NCI-H2029 treated with DMSO at 0.1 percent for 48 hours (cell line): ENCODE measurements at regions not wholly inside any gene's neighbourhood (a gene's known extent, or its start where the extent isn't known, plus 50 kb on each side); places are given as distances from the start of the nearest gene placed in this dataset.

Experiments
- DNase-seq: peaks from one replicate; lab custom pipeline; 2025; lab: John Stamatoyannopoulos, UW

DNA sequence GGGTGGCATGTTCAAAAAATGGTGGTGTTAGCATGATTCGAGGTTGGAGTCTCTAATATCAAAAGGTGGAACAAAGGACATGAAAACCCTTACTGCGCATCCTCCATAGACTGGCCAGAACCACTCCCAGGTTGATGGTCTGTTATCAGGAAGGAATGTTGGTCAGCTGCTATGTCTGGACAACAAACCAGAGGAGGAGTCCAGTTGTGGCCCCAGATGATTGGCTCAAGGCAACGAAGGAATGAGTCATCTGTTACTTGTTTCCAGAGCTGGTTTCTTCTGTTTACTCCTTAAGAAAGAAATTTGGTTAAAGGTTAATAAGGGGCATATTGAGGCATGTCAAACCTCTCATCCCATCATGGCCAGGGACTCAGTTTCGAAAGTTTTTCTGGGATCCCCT lies 56.8 kb upstream of the GRIA4 start:
- no peak for DNase-seq

DNA sequence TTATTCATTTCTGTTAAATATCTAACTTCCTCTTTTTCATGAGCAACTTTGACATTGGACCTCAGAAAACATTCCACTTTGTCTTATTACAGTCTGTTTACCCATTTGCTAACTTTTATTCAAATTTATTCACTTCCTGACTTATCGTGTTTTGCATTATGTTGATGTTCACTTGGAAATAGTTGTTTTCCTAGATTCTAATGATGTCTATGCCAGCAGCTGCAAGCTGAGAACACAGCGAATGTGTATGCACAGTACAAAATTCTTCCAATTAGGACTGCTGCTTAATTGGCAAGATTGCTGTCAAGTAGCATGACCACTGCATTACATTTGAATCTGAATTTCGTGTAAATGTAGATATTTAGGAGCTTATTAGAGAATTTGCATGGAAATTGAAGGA lies 61.5 kb upstream of the GRIA4 start:
- no peak for DNase-seq

DNA sequence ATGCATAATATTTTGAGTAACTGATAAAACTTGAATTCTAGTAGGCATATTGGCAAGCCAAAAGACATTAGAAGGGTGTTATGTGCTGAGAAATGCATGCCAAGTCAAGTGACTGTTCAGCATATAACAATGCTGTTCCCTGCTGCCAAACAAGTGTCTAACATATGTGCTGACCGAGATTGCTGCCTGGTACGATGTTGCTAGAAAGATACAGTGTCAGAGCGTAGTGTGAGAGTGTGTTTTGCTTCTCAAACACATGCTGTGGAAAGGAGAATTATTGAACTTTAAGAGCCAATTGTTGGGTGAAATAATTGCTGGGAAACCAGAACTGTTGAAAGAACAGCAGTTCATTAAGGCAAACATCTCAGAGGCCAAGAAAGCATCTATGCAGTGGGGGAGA lies 71.3 kb upstream of the GRIA4 start:
- DNase-seq, result no peak

DNA sequence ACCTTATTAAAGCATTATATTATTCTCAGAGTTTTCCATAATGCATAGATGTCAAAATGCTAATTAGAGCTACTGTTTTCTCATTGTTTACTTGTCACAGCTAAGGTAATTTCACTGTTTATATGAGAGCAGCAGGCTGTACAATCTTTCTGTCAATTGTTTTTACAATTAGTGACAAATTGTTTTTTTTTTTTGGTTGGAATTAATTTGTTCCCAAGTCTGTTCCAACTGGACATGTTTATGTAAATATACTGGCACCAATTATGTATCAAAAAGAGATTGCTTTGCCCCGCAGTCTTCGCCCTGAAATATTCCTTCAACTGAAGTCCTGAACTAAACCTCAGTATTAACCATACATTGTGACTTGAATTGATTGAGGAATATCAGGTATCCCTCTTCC lies 72.3 kb upstream of the GRIA4 start:
- no peak for DNase-seq

DNA sequence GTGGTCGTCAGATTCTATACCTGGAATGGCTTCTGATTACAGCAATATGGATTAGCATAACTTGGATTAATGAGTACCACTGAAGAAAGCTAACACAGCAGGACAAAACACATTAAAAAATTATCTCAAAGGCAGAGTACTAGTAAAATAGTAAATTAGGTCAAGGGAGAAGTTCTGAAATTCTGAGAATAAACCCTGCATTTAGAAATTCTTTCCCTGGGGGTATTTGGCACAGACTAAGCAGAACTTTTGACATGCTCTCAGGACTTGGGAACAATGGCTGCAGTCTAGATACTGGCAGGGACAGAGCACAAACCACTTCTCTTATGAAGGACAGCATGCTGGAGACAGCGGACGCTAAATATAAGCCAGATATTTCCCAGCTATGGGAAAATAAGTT lies 85.6 kb upstream of the GRIA4 start:
- no peak for DNase-seq

DNA sequence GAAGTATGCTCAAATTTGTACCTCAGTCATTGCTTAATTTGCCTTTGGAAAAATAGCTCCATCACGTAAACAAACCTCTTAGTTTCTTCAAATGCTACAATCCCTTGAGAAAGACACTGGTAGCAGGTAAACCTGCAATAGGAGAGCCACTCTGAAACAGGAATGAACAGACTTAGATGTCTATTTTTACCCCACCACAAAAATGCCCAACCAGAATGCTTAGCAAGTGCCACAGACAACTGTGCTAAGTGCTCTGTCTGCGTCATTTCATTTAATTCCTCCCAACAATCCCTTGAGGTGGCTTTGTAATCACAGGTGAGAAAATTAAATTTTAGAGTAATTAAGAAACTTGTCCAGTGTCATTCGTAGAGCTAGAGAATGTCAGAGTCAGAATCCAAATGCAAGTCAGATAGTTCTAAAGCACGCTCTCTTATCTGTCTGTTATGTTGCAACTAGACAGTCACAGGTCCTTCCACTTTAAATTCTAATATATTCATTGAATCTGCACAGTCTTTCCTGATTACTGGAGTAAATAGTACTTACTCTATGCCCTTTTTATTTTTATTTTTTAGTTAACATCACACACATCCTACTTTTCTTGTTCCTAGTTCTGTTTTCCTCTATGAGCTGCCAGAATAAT lies 89.0 kb upstream of the GRIA4 start:
- no peak for DNase-seq

DNA sequence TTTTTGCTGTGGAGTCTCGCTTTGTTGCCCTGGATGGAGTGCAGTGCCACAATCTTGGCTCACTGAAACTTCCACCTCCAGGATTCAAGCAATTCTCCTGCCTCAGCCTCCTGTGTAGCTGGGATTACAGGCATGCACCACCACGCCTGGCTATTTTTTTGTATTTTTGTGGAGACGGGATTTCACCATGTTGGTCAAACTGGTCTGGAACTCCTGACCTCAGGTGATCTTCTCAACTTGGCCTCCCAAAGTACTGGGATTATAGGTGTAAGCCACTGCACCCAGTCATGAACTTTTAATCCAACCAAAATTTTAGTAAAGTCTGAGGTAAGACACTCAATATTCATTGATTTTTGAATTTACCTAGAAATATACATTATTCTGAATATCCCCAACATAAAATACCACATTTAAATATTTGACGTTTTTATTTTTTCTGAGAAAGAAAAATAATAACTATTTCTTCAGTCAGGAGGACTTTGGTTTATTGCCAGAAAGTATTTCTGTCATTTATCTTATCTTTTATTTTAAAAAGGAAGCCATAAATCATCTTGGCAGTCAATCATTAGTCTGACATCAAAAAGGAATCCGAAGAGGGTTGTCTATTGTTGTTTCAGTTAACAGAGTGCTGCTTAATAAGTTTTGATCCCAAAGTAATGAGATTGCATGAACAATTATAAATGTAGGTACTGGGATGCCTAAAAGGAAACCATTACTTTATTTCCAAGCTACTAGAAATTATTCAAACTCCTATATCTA lies 102.2 kb upstream of the GRIA4 start:
- no peak for DNase-seq

DNA sequence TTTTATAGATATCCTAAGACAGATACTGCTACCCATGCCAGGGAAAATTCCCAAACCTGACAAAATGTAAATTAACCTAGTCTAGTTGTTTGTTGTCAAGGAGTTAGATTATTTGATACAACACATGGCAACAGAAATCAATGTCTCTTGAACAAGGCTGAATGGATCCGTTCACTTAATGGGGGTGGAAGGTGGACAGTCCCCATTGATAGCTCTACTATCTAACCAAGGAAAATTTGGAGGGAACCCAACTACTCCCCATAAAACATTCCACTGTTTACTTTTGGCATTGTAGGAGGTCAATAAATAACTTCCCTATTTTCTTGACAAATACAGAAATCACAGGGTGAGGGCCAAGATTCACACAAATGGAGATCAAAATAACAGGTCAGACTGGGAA lies 117.9 kb upstream of the GRIA4 start:
- no peak for DNase-seq

DNA sequence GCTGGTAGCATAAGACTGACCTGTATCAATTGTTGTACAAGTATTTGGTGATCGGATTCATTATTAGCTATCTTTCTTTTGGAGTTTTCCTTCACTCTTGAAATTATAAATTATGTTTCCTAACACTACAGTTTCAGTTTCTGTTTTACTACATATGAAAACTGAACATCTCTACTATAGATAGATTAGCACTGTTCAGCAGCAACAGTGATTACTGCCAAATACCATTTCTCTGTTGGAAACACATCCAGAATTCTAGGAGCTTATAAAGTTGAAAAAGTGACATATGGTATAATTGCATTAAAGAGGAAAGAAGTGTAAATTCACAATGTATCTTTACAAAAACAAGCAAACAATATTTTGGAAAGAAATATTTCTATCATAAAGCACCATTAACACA lies 118.5 kb upstream of the GRIA4 start:
- no peak for DNase-seq

DNA sequence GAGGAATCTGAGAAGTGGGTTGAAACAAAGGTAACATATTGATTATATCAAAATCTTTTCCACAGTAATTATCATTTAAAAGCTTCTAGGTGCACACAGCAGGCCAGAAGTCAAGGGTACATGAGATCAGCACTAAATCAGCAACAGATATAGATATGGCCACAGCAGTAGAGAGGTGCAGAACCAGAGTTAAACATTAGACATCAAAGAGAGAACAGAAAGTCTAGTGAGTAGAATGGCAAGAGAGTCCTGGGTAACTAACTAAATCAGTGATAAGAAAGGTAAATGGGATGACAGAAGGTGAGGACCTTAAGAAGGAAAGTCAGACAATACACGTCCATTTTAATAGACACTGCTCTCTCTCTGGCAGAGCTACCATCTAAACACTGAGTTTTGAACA lies 119.5 kb upstream of the GRIA4 start:
- no peak for DNase-seq

DNA sequence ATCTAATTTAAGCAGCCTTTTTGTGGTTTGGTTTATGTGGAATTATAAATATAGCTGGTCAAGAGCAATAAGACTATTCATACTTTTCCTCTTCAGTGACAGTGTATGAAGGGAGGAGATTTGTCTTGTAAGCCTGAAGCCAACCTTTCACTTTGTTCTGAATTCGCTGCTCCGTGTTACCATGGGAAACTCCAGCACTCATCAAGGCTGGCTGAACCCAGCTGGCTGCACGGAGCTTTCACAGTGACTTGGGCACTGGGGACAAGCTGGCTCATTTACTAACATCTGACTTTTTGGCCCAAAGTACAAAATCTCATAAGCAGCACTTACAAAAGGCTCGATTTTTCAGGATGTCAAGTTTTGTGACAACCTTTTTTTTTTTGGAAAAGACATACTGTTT lies 120.4 kb upstream of the GRIA4 start:
- no peak for DNase-seq

DNA sequence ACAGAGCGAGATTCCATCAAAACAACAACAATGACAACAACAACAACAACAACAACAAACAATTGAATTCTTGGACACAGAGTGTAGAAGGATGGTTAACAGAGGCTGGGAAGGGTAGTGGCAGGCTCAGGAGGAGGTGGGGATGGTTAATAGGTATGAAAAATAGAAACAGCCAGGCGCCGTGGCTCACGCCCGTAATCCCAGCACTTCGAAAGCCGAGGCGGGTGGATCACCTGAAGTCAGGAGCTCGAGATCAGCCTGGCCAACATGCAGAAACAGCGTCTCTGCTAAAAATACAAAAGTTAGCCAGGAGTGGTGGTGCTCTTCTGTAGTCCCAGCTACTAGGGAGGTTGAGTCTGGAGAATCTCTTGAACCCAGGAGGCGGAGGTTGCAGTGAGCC lies 122.9 kb upstream of the GRIA4 start:
- DNase-seq, result no peak

DNA sequence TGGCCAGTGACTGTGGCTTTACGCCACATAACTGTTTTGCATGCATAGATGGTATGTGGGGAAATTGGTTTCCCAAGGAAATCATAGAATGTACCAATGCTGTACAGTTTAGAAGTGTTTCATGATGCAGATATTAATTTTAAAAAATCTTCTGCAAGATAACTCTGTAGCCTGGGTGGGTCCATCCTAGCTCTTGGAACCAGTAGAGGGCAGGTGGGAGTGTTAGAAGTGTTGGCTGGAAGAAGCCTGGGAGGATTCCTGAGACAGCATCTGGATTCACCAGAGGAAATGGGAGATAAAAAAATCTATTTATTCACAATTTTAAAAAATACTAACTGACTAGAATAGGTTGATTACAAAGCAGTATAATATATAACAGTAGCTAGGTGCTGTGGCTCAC lies 139.9 kb upstream of the GRIA4 start:
- no peak for DNase-seq

DNA sequence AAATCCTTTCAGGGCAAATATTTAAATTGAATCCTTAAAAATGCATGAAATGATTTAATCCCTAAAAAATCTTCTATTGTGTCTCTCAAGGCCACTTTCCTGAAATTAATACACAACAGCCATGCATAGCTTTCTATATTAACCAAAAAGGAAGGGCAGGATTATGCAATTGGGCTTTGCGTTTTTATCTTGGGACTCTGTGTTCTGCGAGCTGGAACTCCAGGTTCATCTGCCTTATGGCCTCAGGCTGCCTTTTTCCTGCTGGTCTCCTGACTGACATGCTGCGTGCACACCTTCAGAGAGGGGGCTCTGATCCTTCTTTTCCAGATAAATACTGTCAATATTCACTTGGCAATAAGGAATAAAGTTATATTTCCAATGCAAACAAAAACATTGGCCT lies 141.7 kb upstream of the GRIA4 start:
- no peak for DNase-seq

DNA sequence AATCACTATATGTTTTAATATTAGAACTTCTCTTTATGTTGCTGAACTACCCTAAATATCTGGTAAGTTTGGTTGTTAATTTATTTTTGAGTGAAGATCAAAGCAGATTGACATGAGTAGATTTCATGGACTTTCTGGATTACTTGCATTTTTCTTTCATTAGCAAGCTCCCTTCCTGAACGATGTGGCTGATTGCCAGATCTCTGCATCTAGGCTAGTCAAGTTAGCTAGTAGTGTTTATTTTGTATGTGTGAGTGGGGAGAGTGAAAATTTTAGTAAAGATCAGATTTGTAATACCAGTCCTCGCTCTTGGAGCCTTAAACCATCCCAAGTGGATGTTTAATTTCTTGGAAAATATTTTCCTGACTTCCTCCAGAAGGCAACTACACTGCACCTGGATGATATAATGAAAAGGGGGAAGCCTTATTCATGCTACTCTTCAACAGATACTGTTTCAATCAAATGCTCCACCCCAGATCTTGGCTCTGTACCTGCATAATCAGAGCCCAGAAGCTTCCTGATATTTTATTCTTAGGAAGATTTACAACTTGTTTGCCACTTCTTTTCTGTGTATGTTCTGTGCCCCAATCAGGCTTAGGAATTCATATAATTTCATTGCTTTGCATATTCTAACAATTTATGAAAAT lies 143.2 kb upstream of the GRIA4 start:
- DNase-seq, result peak; percentile 8

DNA sequence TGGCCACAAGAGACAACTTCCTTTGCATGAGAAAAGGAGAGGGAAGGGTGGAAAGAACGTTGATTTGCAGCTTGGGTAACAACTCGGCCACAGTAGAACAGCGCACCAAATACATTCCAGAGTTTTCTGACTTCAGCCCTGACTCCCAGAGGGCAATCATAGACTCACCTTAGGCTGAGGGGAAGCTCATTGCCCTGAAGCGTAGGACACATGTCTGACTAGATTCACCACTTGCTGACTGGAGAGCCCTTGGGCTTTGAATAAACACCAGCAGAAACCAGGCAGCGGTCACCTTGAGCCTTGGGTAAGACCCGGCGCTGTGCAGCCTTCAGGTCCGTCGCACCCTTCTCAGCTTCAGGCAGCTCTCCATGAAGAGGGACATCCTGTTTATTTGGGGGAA lies 151.8 kb upstream of the GRIA4 start:
- DNase-seq, result peak; percentile 60

DNA sequence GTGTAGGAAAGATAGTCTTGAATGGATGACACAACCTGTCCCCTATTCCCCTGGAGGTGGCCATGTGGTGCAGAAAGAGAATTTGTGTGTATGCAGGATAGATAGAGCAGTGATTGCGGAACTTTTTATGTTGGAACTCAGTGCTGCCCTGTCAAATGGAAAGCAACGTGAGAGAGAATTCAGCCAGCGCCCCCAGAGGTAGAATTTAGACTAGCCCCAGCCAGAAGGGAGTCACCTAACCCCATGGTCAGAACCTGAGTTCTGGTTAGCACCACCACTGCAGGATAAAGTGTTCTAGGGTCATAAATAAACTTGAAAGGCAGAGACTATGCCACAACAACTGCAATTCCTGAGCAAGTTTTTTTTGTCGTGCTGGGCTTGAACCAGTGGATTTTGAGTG lies 152.9 kb upstream of the GRIA4 start:
- no peak for DNase-seq

DNA sequence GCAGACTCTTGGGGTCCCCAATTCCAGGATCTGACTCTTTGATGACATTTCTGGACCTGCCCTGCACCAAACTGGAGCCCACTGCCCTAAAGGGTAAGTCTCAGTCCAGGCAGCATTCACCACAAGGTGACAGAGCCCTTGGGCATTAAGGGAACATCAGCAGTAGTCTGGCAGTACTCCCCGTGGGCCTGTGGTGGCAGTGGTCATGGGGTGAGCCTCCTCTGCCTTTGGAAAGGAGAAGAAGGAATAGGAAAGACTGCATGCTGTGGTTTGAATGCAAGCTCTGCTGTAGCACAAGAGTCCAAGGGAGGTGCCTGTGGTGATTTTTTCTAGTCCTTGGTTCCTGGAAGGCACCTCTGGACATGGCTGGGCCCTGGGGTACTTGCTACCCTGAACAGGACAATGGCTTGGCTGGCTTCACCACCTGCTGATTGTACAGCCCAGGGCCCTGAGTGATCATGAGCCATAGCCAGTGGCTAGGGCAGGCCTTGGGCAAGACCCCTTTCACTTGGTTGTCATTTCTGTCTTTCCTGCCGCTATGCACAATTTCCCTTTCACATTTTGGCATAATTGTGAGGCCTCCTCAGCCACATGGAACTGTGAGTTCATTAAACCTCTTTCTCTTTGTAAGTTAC lies 160.7 kb upstream of the GRIA4 start:
- no peak for DNase-seq

DNA sequence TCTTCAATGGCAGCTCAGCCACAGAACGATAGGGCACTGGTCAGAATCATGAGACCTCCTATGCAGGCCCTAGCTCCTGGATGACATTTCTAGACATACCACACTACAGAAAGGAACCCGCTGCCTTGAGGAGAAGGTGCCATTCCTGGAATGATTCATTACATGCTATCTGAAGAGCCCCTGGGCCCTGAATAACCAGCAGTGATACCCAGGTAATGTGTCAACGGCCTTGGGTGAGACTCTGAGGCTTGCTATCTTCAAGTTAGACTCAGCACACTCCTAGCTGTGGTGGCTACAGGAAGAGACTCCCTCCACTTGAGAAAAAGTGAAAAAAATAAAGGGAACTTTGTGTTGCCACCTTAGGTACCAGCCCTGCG lies 161.2 kb upstream of the GRIA4 start:
- no peak for DNase-seq

DNA sequence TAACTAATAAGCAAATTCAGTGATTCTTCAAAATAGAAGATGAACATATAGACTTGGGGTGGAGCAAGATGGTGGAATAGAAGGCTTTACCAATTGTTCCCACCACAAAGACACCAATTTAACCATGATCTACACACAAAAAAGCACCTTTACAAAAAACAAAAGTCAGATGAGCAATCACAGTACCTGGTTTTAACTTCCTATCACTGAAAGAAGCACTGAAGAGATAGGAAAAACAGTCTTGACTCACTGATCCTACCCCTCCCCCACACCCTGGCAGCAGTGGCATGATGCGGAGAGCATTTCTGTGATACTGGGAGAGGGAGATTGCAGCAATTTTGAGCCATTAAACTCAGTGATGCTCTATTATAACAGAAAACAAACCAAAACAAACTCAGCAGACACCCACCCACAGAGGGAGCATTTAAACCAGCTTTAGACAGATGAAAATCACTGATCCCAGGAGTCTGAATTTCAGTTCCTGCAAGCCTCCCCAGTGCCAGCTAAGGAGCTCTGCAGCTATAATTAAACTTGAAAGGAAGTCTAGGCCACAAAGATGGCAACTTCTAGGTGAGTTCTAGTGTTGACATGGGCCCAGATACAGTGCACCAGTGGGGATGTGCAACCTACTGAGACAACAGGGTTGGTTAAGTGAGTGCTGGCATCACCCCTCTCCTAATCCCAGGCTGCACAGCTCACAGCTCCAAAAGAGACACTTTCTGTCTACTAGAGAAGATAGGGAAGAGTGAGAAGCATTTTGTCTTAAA lies 161.8 kb upstream of the GRIA4 start:
- no peak for DNase-seq

DNA sequence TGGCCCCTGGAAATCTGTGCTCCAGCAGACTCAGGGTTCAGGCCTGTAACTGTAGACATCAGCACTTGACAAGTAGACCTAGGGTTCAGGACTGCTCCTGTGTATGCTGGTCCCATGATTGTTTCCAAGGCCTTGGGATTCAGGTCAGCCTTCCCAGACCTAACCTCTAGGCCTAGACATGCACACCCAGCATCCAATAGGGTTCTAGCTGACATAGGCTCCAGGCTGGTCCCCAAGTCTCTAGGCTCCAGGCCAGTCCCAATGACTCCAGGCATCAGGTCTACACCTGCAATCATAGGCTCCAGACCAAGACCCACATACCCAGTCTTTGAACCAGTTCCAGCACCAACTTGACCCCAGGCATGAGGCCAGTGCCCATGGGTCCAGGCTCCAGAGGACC lies 166.2 kb upstream of the GRIA4 start:
- no peak for DNase-seq

DNA sequence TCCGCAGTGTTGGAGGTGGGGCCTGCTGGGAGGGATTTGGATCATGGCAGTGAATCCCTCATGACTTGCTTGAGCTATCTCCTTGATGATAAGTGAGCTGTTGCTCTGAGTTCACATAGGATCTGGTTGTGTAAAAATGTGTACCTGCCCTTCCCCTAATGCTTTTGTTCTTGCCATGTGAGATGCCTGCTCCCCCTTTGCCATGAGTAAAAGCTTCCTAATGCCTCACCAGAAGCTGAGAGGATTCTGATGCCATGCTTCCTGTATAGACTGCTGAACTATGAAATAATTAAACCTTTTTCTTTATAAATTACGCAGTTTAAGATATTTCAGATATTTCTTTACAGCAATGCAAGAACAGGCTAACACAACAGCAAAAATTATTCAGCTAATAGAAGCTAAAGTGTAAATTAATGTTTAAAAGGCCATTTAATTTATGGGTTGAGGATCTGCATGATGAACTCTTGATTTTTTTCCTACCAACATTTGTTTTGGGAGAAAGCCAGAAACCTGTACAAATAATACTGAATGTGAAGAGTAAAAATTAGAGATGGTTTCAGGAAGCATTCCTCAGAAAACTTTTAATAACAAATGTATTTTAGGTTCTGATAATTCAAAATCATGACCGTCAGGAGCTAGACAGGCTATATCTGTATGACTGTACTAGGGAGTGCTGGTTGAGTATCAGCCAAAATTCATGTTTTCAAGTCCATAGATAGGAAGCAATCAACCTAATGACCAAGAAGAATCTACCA lies 177.5 kb upstream of the GRIA4 start:
- peak; percentile 41 for DNase-seq
